ENCODE measurements at regions not wholly inside any gene's neighbourhood (a gene's known extent, or its start where the extent isn't known, plus 50 kb on each side); places are given as distances from the start of the nearest gene placed in this dataset.

DNA sequence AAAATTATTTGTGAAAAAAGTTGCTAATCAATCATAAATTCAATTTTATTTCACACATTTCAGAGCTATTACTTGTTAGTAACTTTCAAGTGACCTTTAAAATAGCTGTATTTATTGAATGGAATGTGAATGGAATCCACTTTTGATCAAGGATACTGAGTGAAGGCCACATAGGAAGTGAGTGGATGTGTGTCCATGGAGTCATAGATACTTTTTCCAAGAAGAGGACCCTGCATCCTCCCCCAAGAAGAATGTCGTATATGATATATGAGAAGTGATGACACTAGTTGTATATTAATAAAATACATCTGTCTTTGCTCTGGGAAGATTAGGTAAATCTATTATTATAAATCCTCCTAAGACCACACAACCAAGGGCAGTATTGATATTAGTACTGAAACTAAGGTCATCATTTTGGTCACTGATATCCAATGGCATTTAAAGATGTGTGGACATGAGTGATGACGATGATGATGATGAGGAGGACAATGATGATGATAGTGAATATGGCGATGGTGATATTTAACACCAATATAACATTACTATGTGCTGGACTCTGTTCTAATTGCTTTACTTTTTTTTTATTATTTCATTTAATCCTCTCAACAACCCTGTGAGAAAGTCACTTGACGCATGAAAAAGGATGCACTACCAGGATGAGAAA, 493.0 kb upstream of the NR2F2 start:
- no peak for DNase-seq

DNA sequence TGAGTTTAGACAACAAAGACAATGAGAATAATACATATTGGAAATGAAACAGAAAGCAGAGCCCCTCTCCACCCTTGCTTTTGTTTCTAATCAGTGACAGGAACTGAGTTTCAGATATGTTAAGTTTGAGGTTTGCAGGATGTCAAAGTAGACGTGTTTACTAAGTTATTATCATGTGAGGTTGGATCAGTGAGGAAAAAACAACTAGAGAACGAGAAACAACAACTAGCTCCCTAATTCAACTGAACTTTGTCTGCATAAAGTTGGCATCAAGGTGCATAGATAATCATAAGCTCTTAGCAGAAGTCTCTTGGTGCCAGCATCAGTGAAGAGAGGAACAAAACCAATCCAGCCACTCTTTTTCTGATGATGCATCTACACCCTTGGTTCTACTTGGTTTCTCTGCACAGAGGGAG, 491.1 kb upstream of the NR2F2 start:
- no peak for DNase-seq

DNA sequence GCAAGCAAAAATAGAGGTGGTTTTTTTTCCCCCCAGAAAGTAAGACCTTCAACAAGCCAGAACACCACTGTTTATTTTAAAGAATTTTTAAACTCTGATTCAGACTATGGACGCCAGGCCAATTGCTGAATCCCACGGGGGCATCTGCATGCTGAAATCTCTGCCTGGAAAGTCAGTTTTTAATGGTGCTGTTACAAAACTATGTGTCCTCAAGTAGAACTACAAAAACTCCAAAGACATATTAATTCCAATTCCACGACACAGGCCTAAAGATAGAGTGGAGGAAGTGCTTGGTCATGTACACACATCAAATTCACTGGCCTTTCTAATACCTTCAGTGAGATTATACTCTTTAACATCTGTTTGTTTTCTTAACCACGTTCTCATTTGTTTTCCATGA, 490.5 kb upstream of the NR2F2 start:
- DNase-seq: peak; percentile 76

DNA sequence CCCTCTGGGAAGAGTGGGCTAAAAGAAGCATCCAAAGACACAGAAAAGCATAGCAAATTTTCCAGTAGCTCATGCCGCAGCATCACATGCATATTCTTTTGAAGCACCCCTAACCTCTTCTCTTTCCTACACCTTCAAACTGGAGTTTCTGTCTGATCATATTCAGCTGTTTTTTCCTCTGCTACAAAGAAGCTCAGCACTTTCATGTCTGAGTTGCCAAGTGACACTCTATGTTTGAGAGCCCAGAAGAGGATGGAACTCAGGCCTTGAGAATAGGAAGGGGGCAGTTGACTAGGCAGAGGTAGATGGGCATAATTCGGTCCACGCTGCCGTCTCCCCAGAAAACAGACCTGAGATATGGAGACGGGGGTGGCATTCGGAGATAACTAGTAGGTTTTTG, 489.6 kb upstream of the NR2F2 start:
- no peak for DNase-seq

DNA sequence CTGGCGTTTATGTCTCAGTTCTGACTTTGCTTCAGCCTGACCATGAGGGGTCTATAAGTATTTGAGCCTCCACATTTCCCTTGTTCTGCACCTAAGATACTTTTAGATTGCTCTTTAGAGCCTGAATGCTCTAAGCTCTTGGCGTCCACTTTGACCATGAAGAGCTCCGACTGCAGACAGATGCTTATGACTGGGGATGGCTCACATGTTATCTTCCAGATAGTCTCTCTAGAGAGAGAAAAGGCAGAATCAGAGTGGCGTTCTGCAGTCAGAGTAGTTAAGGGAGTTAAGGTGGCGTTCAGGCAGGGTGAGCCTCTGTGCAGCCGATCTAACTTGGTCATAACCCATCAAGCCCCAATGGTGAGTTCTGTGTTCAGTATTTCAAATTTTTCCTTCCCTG, 487.9 kb upstream of the NR2F2 start:
- DNase-seq: no peak

DNA sequence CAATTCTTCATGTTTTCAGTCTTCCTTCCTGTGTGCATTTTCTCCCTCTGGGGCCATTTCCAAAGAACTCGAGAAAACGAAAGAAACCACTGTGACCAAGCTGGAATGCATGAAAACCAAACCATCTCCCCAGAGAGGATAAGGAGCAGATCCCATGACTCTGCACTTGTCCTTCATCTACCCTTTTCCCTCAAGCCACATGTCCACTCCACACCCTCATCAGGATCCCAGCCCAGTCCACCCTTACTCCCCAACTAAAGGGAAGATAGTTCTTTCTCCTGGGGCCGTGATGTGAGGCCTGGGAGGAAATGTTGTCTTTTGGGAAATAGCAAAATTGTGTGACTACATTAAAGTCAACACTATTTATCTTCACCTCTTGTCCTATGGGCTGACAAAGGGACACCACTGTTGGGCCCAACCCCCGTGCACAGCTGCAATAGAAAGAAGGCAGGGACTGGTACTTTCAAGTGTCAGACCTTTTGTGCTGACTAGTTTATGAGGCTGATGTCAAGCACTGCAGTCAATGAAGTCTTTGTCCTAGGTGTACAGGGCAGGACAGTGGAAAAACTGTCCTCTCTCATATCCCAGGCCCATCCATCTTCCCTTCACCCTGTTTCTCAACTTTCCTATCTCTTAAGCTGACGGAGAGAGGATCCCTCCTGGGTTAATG, 487.1 kb upstream of the NR2F2 start:
- no peak for DNase-seq

DNA sequence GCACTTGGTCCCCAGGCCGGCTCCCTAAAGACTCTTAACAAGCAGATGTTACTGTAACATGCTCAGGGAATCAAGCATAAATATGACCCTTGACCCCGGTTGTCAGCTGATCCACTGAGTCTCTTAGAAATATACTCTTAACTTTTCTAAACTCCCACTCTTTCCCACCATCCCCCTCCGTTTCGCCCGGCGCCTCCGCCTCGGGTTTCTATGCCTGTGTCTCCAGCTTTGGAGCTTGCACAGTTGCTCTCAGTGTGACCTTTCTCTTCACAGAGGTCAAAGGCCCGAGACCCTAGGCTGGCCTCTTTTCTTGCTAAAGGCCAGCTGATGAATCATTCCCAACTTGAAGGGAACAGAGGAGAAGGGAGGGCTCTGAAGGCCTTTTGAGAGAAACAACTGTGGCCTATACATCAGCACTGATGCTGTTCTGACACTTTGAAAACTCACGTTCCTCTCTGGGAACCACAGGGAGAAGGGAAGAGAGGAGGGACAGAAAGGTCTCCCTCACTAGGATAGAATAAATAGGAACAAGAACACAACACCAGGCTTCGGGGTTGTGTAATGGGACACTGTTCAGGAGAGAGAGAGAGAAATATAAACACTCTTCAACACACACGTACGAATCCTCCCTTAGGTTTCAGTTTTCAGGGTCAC, 484.5 kb upstream of the NR2F2 start:
- peak; percentile 44 for DNase-seq

DNA sequence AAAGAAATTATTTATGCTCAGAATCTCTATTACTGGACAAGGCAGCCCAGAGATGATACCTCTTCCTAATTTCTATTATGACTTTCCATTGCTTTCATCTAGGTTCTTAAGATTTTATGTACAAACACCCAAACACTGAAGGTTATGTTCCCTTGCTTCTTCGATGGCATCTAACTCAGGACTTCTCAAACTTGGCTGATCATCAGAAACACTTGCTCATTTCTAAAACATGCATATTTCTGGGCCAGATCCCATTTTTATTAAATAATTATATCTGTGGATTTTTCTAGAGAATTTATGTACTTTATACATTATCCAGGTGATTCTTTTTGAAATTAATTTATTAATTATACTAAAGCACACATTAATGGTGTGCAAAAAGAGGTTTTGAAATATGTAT, 482.4 kb upstream of the NR2F2 start:
- no peak for DNase-seq

DNA sequence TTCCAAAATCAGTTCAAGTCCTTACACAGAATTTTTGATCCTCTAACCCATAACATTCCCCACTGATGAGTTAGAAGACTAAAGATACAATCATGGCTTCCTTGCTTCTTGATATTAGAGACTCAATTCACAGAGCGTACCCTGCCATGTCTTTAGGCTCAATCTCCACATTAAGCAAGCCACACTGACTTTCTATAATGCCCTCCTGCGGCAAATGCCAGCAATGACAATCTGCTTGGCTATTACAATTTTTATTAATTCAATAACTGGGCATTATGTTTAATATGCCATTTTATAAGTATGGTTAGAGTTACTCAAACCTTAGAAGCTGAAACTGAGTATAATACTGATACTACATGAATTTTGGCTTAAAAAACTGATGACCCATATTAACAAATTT, 479.7 kb upstream of the NR2F2 start:
- no peak for DNase-seq

DNA sequence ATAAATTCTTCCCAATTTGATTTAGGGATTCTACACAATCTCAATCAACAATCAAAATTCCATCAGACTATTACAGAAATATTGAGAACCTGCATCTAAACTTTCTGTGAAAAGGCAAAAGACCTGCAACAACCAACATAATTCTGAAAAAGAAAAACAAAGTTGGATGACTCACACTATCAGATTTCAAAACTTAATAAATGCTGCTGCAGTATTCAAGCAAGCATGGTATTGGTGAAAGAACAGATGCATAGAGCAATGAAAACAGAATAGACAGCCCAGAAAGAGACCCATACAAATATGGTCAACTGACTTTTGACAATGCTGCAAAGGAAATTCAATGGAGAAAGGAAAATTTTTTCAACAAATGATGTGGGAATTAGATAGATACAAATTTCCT, 477.1 kb upstream of the NR2F2 start:
- no peak for DNase-seq

DNA sequence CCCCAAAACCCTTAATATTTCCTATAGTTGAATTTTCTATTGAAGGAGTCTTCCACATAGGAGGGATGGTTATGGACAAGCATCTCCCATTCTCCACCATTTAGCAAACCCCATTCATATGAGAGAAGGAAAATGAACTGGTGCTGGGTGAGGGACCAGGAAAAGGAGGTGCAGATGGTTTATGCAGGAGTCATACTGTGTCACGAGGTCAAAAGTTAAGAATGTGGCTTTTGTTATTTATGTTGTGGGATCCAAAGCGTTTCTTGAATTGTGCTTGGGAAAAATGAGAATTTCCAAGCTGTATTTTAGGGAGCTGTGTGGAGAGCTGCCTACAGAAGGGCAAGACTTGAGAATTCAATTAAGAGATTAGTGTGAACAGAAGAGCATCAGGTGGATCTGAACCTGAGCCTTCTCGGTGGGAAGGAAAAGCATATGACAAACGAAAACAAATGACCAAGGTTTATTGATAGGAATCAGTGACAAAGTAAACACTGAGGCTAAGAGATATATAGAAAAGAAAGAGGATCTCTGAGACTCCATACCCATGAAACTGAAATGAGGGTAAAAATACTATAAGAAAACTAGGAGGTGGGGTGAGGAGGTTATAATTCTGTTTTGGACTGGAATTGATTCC, 473.3 kb upstream of the NR2F2 start:
- DNase-seq: no peak

DNA sequence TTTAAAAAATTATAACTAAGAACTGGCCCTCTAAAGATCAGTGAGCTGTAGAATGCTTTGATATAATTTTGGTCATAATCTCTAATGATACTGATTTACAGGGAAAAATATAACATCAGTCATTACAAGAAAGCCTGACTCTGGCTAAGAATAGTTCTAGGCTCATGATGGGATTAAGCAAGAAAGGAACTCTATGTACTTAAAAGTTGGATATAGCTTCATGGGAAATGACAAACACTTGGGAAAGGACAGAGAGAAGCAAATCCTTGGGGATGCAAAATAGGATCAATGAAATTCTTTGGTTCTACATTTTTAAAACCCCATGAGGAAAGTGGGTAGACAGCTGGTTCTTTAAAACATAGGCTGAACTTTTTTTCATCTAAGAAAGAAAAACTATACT, 472.7 kb upstream of the NR2F2 start:
- DNase-seq: no peak

DNA sequence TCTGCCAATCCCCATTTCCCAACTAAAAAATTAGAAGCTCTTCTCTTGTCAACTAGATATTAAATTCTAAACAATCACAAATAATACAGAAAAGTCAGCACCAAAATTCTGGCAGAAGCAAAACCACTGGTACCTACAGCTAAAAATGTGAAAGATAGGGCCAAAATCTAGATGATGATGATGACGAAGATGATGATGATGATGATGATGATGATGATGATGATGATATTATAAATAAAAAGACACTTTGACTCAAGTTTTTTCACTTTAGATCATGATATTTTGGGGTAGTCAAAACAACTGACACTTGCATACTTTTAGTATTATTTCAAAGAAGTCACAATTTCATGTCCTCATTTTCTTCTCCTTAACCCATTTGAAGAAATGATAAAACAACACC, 470.1 kb upstream of the NR2F2 start:
- no peak for DNase-seq

DNA sequence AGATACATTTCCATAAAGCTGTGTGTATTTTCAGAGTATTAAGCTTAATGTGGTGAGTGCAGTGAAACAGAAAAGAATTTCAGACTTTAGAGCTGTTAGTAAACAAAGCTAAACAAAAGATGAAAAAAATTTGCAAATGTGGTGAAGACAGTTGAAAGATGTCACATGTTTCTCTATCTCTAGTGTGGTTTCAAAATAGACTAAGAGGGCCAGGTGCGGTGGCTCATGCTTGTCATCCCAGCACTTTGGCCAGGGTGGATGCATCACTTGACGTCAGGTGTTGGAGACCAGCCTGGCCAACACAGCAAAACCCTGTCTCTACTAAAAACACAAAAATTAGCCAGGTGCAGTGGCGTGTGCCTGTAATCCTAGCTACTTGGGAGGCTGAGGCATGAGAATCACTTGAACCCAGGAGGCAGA, 466.0 kb upstream of the NR2F2 start:
- DNase-seq: peak; percentile 45

DNA sequence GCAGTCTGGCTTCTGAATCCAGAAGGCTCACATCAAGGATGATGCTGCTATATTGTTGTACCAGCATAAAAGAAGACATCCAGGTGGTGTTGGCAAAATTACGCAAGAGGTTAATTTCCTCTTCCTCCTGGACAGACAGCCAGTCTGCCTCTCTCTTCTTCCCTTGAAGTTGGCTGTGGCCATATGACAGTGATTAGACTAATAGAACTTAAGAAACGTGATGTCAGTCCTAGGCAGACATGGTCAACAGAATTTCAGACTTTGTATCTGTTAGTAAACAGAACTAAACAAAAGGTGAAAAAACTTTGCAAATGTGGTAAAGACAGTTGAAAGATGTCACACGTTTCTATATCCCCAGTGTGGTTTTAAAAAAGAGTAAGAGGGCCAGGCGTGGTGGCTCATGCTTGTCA, 465.2 kb upstream of the NR2F2 start:
- no peak for DNase-seq

DNA sequence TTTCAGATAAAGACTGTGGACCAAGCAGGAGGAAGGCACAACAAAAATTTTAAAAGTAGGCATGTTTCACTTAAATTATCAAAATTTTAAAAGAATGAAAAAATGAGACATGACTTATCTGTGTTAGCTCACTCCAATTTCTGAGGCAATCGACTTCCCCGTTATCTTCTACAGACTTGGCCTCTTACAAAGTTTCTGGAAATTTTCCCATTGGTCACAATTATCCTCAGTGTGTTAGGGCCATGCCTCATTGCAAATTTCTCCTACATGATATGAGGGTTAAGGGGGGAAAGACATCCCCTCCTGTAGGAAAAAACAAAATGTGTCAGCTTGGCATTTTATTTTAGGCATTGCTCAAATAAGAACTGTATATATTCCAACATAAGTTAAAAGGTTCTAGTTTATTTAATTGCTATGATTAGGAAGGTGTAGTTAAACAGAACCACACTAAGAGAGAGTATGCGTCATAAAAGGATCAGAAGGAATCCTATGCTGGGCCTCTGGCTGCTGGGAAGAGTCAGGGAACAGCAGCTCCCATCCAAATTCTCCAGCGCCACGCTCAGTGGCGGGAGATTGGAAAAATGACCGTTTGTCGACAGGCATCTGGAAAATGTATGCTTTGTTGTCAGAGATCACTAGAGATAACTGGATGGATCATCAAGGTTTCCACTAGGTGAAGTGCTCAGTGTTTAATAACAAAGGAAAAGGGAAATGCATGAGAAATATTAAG, 463.6 kb upstream of the NR2F2 start:
- DNase-seq: no peak

DNA sequence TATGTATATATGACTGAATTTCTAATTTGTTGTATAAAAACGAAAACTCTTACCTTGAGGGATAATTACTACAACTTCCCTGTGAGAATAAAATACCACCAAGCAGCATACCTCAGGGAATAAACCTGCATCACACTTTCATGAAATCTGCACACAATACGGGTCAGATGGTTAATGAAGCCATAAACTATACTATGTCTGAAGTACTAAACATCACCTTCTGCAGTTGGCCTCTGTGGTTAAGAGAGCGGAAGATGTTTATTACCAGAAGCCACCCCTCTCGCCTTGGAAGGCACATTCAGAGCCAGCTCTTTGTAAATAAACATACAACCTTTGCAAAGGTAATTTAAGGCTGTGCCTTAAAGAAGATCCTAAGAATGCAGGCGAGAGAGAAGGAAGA, 462.1 kb upstream of the NR2F2 start:
- no peak for DNase-seq

DNA sequence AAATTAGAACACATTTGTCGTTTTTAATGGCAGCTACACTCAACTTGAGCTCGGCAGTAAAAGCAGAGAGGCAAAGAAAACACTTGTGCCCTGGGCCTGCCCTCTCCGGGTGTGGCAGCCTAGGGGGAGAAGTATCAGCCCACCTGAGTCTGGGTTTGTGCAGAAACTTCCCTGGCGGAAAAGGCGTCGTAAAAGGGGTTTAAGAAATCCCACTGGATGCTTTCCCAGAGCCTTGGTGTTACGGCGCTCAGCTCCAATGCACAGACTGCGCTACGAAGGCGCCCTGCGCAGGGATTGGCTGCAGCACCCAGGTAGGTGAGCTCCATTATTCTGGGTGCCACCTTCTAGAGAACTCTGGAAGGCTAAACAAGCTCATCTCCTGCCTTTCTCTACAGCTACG, 461.5 kb upstream of the NR2F2 start:
- no peak for DNase-seq

DNA sequence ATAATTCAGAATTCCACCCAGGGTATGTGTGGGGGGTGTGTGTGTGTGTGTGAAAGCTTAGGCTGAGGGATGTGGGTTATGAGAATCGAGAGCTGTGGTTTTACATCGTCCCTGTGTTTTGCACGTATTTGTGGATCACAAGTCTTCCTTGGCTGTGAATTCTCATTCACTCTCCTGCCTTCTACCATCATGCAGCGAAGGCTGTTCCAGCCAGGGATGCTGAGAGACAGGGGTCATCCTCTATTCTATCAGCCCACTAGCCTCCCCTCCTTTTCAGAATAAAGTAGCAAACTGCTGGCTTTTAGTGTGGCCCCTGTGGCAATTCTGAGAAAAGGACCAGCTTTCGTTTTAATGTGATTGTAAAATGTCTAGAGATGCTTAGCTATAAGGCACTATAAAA, 460.6 kb upstream of the NR2F2 start:
- no peak for DNase-seq

DNA sequence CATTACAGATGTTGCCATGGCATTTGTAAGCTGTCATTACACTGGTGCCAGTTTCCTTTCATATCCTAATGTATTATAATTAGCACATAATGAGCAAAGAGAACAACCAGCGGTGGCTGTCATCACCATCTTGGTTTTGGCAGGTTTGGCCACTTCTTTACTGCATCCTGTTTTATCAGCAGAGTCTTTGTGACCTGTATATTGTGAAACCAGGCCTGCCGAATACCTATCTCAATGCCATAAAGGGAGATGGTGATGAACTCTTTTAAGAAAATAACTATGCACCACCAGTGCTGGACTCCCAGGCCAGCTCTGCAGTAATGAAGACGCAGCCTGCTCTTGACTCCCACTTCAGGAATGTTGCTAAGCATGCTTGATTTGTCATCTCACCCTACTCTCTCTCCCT, 458.1 kb upstream of the NR2F2 start:
- no peak for DNase-seq

DNA sequence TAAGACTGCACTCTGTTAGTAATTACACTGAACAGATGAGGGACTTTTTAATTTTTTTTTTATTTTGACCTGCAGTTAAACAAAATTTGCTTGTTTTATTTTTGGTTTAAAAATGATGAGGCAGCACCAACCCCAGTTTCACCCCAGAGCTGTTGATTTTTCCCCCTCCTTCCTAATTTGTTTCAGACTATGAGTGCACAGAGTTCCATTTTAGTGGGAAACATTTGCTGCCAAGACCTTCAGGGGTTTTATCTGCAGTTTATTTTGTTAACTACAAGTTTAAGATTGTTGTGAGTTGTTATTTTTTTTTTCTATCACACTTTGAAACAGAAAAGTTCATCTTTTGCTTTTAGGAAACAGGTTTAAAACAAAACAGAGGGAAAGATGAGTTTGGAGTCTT, 455.9 kb upstream of the NR2F2 start:
- peak; percentile 62 for DNase-seq

DNA sequence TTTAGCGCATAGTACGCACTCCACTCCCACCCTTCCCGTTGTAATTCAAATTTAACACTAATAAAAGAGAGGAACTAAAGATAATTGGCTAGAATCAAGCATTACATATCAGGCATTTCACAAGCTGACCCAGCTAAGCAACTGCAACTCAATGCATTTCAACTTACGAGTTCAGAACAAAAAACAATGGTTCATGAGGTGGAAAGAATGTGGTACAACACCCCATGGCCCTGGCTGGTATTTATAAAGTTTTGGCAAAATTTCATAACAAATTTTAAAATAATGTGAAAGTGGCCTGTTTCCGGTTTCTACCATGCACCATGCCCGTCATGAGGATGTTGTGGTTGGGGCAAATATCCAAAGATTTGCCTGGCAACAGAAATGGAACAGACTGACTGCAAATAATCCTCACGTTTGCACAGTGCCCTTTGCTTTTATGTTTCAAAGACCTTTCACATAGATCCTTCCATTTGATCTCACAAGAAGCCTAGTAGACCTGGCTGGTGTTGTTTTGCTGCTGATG, 455.3 kb upstream of the NR2F2 start:
- peak; percentile 82 for DNase-seq

Measured in tongue (tissue), 1 donor.